GM19397 (cell line): ENCODE measurements at regions not wholly inside any gene's neighbourhood (a gene's known extent, or its start where the extent isn't known, plus 50 kb on each side); places are given as distances from the start of the nearest gene placed in this dataset.
"Not testable (repeated sequence)": the region's sequence is repeated elsewhere in the genome, so short reads cannot be mapped to it uniquely, and the experiment has no call there.

Experiments used
- ATAC-seq: cut with Tn5 transposase; IDR thresholded peaks from one replicate; pipeline ENCODE4 v1.9.1; 2021; ENCODE audit warnings: mild to moderate bottlenecking, moderate library complexity; ENCODE audit not compliant: unreplicated experiment

DNA sequence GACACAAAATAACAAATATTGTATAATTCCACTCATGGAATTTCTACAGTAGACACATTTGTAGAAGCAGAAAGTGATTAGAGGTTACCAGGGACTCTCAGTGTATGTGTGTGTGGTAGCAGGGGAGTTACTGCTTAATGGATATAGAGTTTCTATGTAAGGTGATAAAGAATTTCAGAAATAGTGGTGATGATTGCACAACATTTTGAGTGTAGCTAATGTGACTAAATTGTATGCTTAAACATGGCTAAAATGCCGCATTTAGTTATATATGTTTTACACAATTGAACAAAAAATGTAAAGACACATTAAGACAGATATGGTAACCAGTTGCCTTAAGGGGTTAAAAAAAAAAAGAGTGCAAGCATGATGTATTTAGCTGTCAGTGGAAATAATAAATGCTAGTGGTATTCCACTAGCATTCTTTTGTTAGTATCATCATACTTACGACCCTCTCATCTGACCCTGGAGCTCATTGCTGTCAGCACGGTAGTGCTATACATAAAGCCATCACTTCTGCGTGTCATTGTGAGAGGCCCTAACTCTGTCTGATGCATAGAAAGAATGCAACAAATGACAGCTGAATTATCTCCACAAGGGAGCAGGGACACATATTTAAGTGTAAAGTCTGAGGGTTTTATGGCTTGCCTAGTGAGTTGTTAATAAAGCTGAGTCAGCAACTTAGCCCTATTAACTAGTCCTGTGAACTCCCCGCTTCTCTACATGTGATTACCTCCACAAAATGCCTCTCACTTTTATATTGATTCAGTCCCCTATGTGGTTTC, 134.1 kb upstream of the RXFP2 start:
- no peak for ATAC-seq

DNA sequence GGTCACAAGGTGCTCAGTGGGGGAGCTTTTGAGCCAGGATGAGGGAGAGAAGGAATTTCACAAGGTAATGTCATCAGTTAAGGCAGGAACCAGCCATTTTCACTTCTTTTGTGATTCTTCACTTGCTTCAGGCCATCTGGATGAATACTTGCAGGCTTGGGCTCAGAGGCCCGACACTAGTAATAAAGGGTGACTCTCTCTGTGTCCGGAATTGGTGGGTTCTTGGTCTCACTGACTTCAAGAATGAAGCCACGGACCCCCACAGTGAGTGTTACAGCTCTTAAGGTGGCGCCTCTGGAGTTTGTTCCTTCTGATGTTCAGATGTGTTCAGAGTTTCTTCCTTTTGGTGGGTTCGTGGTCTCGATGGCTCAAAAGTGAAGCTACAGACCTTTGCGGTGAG, 131.8 kb upstream of the RXFP2 start:
- not testable (repeated sequence) for ATAC-seq

DNA sequence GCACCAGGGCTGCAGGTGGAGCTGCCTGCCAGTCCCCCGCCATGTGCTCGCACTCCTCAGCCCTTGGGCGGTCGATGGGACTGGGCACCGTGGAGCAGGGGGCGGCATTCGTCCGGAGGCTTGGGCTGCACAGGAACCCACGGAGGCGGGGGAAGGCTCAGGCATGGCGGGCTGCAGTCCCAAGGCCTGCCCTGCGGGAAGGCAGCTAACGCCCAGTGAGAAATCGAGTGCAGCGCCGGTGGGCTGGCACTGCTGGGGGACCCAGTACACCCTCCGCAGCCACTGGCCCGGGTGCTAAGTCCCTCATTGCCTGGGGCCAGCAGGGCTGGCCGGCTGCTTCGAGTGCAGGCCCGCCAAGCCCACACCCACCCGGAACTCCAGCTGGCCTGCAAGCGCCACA, 130.5 kb upstream of the RXFP2 start:
- ATAC-seq, result not testable (repeated sequence)

DNA sequence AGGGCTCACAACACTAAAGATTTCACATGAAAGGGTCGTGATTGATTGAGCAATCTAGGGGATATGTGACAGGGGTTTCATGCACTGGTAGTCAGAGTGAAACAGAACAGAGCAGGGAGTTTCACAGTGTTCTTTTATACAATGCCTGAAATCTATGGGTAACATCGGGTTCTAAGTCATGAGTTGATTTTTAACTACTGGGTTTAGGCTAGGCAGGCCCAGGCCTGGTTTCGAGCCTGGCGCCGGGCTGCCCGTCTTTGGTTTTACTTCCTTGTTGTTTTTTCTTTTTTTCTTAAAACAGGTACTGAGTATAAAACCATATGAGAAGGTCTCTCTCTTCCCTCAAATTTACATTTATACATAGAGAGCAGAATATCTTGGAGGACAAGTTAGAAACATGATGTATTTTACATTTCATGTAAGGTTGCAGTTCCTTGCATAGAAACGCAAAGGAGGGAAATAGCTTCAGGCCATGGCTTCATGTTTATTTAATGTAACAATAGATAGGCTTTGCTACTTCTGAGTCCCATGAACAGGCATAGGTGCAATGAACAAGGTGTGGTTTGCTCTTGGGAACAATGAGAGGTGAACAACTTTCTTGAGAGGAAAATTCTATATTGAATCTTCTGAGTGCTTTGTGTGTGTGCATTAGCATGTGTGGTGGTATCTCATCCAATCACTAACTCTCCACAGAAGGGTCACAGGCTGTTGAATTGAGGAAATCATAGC, 128.9 kb upstream of the RXFP2 start:
- ATAC-seq, result no peak

DNA sequence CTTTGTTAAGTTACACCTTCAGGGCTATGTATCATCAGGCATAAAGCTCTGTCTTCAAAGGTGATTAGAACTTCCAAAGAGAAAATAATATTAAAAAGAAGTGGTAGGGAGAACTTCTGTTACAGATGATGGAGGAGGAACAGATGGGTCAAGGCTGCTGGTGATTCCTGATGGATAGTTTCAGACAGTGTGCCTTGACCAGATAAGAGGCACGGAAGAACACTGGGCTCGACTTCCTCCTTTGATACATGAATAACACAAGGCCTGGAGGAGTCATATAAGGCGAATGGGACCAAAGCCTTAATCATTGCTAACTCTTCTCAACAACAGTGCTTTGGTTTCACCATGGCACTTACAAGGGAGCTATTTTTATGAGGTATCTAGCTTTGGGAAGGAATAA, 128.1 kb upstream of the RXFP2 start:
- no peak for ATAC-seq

DNA sequence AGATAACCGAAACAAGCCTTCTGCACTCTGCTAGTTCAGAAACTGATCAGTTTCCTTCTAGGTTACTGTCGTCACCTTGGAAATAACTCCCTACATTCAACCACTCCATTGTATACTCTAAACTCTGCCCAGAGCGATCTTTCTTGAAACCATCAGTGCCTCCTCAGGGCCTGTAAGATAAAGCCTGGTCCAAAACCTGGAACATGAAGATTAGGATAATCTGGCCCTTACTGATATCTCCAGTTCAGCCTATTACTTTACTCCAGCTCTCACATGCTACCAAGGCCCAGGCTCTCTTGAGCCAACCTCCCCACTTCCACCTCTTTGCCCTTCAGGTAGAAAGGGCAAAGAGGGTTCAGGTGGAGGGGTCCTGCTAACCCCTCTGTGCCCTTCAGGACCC, 125.3 kb upstream of the RXFP2 start:
- no peak for ATAC-seq

DNA sequence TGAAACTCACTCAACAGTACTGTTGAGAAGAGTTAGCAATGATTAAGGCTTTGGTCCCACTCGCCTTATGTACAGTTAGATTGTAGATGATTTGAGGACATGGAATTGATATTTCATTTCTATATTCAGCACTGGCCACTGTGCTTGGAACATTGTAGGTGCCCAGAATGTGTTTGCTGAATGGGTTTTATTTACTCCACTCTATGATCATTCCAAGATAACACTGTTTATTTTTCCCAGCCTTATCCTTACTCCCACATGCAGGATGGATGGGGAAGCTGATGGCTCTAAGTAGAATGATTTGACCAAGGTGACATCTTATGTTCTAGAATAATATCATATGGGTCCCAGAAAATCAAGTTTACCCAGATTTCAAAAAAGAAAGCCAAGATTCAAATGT, 124.6 kb upstream of the RXFP2 start:
- no peak for ATAC-seq

DNA sequence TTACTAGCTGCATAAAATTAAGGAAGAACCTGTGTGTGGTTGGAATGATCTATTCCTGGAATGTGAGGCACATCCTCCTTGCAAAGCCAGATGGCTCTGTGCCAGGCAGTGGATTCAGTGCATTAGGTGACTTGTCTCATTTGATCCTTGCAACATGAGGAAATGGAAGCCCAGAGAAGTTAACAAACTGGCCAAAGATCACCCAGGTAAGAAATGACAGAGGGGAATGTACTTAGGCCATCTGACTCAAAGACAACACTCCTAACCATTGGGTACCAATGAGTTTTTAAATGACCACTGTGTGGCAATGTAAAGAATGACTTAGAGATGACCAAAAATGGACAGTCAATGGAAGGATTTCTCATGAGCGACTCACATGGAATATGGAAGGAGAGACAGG, 114.2 kb upstream of the RXFP2 start:
- no peak for ATAC-seq

DNA sequence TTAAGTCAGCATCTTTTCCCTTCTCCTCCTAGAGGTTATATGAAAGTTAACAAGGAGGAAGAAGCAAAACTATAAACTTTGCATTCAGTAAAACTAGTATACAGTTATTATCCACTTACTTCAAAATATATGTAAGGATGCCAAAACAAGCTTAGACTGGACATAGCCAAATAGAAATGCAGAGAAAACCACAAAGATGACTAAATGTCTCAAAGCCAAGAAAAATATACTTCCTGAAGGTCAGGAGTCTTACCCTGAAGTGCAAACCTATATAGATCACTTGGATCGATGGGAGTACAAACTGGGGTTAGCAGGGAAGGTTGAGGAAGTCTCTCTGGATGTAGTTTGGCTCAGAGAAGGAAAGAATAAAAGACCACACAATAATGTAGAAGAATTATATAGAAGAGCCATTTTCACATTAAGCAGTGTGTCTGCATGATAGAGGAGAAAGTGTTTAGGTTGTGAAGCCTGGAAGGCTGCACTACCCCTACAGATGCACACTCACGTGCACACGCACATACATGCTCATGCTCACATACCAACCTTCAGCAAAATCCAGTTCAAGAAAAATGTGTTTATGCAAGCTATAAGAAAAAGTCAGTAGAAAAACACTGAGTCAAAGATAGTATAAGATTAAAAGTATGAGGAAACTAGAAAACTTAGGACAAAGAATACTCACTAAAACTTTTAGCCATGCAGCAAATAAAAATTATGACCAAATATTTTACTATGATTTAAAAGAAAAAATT, 112.1 kb upstream of the RXFP2 start:
- ATAC-seq, result no peak

DNA sequence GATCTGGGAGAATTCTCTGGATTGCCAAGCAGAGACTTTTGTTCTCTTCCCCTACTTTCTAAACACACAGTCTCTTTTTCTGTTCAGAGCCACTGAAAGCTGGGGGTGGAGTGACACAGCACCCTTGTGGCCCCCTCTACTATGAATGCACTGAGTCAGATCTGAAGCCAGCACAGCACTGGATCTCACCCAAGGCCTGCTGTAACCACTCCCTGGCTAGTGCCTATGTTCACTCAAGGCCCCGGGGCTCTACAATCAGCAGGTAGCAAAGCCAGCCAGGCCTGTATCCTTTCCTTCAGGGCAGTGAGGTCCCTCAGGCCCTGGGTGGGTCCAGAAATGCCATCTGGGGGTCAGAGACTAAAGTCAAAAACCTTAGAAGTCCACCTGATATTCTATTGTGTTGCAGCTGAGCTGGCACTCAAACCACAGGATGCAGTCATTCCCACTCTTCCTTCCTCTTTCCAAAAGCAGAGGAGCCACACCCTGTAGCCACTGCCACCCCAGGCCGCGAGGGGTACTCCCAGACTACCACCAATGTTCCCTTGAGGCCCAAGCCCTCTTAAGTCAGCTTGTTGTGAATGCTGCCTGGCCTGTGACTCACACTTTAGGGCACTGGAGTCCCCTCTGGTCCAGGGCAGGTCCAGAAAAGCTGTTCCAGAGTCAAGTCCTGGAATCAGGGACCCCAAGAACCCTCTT, 110.1 kb upstream of the RXFP2 start:
- no peak for ATAC-seq

DNA sequence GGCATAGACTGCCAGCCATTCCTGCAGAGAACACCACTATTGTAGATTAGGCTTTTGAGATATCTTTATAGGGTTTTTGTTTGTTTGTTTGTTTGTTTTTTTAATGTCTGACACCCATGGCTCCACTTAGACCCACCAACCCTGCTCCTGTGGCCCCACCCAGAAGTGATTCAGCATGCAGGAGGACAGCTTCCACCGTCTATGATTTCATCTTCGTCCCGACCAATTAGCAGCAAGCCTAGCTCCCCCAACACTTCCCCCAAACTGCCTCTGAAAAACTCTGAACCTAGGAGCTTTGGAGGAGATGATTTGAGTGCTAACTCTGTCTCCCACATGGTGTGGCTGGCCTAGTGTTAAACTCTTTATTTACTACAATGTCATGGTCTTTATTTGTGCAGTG, 108.3 kb upstream of the RXFP2 start:
- no peak for ATAC-seq

DNA sequence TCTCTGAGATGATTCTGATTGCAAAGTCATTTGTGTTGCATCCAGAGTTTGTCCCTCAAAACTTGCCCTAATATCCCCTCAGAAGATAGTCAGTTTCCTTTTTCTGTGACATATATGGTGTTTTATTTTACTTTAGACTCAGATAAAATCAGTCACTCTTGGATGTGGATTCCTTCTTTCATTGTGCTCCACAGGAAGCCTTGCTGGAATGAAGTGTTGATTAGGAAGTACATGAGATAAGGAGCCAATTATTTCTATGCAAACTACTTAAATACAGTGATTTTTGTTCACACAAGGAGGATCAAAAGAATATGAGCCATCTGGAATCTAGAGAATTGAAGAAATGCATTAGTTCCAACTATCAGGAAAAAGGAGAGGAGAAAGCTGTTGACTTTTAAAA, 107.6 kb upstream of the RXFP2 start:
- ATAC-seq, result no peak

DNA sequence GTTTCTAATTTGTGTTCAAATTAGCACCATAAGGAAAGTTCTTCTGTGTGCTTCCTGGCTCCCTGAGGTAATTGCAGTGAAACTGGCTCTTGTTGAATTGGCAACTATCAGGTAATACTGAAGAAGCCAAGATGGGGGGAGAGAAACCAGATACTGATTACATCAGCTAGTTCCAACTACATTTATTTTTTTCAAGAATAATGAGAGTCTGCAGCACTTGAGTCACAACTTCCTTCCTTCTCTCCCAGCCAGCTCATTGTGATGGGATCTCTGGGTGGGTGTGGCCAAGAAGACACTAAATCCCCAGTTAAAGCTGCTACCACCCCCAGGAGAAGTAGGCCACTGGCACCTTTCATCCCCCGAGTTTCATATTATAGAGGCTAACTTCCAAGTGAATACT, 100.7 kb upstream of the RXFP2 start:
- no peak for ATAC-seq

DNA sequence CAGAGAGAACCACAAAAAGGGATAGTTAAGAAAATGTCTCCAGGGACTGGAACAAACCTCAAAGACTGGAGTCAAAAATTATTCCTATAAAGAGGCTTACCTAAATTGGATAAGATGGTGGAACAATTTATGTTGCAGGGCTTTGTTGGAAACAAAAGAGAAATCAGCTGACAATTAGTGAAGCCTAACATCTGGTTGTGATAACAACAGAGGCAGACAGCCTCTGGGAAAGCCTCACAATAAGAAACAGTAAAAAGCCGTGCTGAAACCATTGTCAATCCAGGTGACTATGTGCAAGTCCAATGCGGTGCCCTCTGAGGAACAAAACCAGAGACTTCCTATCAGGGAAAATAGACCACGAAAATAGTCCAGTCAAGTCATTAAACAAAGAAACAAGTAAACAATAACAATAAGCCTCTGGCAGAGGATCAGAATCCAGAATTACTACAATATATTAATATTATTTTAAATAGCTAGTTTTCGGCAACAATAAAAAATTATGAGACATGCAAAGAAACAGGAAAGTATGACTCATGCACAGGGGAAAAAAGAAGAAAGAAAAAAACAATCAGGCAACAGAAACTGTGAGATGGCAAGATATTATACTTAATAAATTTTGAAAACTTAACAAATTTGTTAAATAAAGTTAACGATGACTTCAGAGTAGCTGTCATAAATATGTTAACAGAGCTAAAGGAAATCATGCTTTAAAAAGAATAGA, 99.7 kb upstream of the RXFP2 start:
- ATAC-seq, result no peak

DNA sequence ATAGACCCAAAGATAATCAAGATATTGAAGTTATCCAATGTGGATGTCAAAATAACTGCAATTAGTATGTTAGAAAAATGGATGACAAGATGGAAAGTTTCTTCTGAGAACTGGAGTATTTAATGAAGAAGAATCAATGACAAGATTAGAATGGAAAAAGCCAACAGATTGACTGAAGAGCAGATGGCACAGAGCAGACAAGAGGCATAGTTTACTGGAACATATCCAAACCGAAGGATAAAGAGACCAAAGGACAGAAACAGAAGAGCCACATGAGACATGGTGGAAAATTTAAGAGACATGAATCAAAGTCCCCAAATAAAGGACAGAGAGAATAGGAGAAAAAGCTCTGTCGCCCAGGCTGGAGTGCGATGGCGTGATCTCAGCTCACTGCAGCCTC, 89.6 kb upstream of the RXFP2 start:
- no peak for ATAC-seq

DNA sequence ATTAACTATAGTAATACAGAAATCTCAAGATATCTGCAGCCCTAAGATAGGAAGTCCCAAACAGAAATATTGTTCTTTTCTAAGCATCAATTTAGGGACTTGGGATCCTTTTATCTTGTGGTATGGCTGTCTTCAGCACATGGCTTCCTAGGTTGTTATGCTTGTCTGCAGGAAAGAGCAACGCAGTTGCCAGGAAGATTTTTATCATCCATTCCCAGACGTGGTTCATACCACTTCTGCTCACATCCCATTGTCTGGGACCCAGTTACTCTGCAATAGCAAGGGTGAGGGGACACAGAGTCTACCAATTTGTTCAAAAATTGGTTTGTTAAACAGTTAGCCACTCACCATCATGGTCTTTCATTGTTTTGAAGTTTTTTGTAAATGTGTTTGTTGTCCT, 85.6 kb upstream of the RXFP2 start:
- ATAC-seq, result no peak

DNA sequence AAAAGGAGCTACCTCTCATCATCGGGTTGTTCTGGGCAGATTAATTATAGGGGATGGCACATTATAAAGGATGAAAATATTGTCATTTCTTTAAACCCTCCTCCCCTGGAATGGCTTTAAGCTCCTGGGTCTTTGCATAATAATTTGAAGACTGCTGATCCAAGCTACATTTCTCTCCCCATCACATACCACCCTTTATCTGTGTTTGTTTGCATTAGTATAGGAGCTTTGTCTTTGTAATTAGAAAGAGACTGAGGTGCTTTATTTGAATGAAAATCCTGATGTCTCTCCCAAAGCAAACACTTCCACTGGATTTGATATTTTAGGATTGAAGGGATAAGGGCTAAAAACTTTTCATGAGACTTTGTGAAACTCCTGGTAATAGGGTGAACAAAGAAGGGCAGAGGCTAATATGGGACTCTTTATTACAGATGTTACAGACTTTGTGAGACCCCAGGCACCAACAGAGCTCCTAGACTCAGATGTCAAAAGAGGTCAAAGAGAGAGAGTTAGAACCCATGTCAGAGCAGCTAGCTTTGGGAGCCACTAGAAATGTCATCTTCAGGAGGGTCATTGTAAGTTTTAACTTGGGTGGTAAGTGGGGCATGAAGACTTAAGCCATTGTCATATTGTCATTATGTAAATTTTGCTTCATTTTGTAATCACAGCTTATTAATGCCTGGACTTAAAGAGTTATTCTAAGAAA, 75.3 kb upstream of the RXFP2 start:
- no peak for ATAC-seq

DNA sequence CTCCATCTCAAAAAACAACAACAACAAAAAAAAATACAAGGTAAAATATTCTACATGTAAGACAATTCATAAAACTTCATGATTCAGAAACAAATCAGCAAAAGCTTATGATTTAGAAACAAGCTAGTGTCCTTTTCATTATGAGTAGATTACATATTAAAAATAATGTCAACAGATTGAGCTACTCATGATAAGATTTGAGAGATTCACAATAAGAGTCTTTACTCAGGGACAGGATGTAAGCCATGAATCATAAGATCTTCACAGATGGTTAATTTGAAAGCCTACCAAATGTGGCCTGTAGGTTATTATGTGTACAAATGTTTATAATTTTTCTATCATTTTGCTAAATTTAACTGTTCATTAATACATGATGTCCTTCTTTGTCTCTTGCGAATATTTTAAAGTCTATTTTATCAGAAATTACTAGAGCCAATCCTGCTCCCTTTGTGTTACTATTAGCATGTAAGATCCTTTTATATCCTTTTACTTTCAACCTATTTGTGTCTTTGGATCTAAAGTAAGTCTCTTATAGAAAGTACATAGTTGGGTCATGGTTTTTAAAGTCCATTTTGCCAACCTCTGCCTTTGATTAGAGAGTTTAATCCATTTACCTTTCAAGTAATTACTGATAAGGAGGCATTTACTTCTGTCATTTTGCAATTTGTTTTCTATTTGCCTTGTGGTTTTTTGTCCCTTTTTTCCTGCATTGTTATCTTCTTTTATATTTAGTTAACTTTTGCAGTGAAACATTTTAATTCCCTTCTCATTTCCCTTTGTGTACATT, 68.3 kb upstream of the RXFP2 start:
- ATAC-seq, result no peak

DNA sequence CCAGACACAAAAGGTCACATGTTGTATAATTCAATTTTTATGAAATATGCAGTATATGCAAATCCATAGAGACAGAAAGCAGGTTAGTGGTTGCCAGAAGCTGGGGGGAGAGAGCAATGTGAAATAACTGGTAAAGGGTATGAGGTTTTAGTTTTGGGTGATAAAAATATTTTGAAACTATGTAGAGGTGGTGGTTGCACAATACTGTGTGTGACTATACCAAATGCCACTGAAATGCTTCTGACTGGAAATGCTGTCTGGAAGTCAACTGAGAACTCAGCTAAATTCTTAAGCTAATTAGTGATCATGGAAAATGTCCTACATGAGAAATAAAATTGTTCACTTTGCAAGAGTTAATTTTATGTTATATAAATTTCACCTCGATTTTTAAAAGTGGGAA, 65.3 kb upstream of the RXFP2 start:
- ATAC-seq, result no peak
